AG04450 (cell line): ENCODE measurements at regions not wholly inside any gene's neighbourhood (a gene's known extent, or its start where the extent isn't known, plus 50 kb on each side); places are given as distances from the start of the nearest gene placed in this dataset.

Source experiments
- CTCF ChIA-PET: fragments of 300-600, 350-600 bp; formaldehyde crosslinking; extraction: SDS; loops from one replicate; lab custom pipeline; 2022; ENCODE audit warnings: antibody characterized with exemption, inconsistent platforms; lab: Charles Lee
- POLR2A ChIA-PET: fragments of 350-600 bp; formaldehyde crosslinking; extraction: SDS; loops from one replicate; lab custom pipeline; 2021; ENCODE audit warnings: antibody characterized with exemption, inconsistent platforms; lab: Yijun Ruan, JAX
- DNase-seq: peaks from one replicate; pipeline ENCODE4 v3.0.0-alpha.2; 2011; ENCODE audit warnings: low read depth, low spot score
- H3K27ac ChIP-seq: one replicate; pipeline ENCODE4 v1.5.1; 2012; ENCODE audit warnings: low read depth, low read length, control low read depth
- H3K27me3 ChIP-seq: one replicate; pipeline ENCODE4 v1.6.0; 2012; ENCODE audit warnings: low read length; ENCODE audit not compliant: control insufficient read depth, insufficient read depth
- H3K4me3 ChIP-seq: 2 replicates; pipeline ENCODE4 v1.5.1; 2011; ENCODE audit warnings: mild to moderate bottlenecking, low read depth, low read length, control low read depth
- H3K9me3 ChIP-seq: 2 replicates; pipeline ENCODE4 v1.5.1; 2012; ENCODE audit warnings: low read length; ENCODE audit not compliant: control insufficient read depth, insufficient read depth
- TF ChIP-seq, protein P1 (sequence below): IDR thresholded peaks from 2 replicates; pipeline ENCODE4 v1.5.1; 2011; ENCODE audit warnings: low read depth, low read length, control low read depth, inconsistent platforms

DNA sequence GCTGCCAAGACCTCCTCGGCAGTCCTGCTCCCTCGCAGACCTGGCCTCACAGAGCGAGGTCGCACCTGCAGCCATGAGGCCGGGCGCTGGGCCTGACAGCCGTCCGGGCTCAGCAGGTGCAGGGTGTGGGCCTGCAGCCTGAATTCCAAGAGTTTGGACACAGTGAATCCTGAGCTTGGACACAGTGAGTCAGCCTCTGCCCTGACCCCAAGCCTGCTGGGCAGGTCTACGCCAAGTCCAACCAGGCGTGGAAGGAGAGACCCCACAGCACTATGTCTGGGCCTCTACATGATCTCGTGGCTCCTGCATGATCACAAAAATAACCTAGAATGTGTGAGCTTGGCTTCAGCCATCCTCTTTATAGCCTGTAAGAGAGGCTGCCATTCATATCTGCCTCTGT is 121.0 kb downstream of the C16orf95 start:
- H3K27me3 ChIP-seq = peaks cover 8% of the 10 kb centered on the region
- no peaks in the 10 kb centered on the region; the same call in 1 of the 2 replicates for H3K9me3 ChIP-seq
- DNase-seq = no peak
- H3K27ac ChIP-seq = no peak overlapping the region
- POLR2A ChIA-PET = no interaction called here
- H3K4me3 ChIP-seq = no peak overlapping the region
- CTCF ChIA-PET = interaction anchor here (0.5 to 0.6 kb wide), 2 partner anchors 31 to 133 kb away, joined by 3 to 4 read pairs; no protein-coding TSS in a partner anchor
- TF ChIP-seq, protein P1, sequence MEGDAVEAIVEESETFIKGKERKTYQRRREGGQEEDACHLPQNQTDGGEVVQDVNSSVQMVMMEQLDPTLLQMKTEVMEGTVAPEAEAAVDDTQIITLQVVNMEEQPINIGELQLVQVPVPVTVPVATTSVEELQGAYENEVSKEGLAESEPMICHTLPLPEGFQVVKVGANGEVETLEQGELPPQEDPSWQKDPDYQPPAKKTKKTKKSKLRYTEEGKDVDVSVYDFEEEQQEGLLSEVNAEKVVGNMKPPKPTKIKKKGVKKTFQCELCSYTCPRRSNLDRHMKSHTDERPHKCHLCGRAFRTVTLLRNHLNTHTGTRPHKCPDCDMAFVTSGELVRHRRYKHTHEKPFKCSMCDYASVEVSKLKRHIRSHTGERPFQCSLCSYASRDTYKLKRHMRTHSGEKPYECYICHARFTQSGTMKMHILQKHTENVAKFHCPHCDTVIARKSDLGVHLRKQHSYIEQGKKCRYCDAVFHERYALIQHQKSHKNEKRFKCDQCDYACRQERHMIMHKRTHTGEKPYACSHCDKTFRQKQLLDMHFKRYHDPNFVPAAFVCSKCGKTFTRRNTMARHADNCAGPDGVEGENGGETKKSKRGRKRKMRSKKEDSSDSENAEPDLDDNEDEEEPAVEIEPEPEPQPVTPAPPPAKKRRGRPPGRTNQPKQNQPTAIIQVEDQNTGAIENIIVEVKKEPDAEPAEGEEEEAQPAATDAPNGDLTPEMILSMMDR = no peak

DNA sequence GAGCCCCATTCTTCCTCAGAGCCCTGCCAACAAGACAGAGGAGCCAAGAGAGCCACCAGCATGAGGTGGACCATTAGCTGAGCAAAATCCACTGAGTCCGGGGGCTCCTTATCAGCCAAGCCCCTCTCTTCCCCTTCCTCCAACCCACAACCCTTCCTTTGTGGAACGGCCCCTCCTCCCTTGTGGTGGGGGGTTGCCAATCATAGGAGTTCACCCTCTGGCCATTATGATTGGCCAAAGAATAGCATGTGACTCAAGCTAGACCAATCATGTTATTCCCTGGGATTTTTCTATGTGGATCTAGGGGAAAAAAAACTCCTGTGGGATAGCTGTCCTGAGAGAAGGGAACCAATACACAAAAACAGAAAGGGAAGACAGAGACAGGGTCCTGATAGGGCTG is 120.5 kb downstream of the C16orf95 start:
- Histone ChIP-seq H3K27ac (no peak overlapping the region), H3K9me3 (no peaks in the 10 kb centered on the region; the same call in 1 of the 2 replicates), H3K27me3 (peaks cover 6% of the 10 kb centered on the region), H3K4me3 (no peak overlapping the region)
- TF ChIP-seq, protein P1 = no peak
- no peak for DNase-seq
- CTCF ChIA-PET = interaction anchor here (0.5 to 0.6 kb wide), 2 partner anchors 31 to 134 kb away, joined by 3 to 4 read pairs; no protein-coding TSS in a partner anchor
- POLR2A ChIA-PET = no interaction called here

DNA sequence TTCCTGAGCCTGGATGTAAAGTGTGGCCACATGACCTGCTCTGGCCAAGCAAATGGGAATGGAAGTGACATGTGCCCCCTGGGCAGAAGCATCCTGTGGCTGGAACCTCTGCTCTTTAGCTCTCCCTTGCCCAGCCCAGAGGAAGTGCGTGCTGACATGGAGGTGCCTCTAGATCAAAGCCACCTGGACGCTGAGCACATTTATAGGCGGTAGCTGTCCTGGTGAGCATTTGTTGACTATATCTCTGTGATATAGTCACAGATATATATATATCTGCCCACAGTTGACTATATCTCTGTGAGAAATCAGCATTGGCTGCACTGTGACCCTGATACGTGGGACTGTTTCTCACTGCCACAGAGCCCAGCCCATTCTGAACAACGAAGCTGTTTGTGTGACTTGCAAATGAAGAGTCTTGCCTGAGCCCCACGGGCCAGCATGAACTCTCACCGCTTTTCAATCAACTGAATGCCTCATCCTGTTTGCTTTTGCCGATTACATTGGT is 118.8 kb downstream of the C16orf95 start:
- CTCF ChIA-PET = interaction anchor here (1.1 kb wide), 1 partner anchor 9 kb away, joined by 3 read pairs; no protein-coding TSS in a partner anchor
- TF ChIP-seq, protein P1 = no peak
- peak; percentile 26 for DNase-seq
- POLR2A ChIA-PET = interaction anchor here (1.3 kb wide), 1 partner anchor 29 kb away, joined by 3 read pairs; no protein-coding TSS in a partner anchor
- H3K9me3 ChIP-seq = no peaks in the 10 kb centered on the region
- peaks cover 6% of the 10 kb centered on the region for H3K27me3 ChIP-seq
- no peak overlapping the region for H3K4me3 ChIP-seq
- H3K27ac ChIP-seq = peak overlapping the region; percentile 52

DNA sequence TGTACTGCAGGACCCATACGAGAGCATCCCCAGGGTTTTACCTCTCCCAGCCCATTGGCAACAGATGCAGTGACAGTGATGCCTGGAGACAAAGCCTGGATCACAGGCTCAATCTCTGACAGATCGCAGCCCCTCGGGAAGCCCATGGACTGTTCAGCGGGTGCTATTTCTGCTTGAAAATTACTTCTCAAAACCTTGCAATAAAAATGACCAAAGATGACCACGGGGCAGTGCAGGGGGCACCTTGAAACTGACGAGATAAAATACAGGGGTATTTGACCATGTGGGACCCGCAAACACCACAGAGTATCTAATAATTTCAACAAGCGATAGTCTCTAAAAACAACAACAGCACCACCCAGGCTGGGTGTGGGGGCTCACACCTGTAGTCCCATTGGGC is 118.3 kb downstream of the C16orf95 start:
- CTCF ChIA-PET = interaction anchor here (1.1 kb wide), 1 partner anchor 9 kb away, joined by 3 read pairs; no protein-coding TSS in a partner anchor
- Histone ChIP-seq H3K27me3 (peaks cover 6% of the 10 kb centered on the region), H3K4me3 (no peak overlapping the region), H3K9me3 (no peaks in the 10 kb centered on the region), H3K27ac (peak overlapping the region; percentile 52)
- DNase-seq = no peak
- TF ChIP-seq, protein P1 = no peak
- POLR2A ChIA-PET = interaction anchor here (1.3 kb wide), 1 partner anchor 29 kb away, joined by 3 read pairs; no protein-coding TSS in a partner anchor

DNA sequence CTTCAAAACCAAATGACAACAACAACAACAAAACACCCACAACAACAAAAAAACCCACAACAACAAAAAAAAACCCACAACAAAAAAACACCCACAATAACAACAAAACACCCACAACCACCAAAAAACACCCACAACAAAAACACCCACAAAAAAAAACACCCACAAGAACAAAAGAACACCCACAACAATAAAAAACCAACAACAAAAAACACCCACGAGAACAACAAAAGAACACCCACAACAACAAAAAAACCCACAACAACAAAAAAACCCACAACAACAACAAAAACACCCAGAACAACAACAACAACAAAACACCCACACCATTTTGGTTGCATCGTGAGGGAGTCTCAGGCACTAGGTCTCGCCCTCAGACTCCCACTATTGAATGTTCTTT is 117.8 kb downstream of the C16orf95 start:
- no peak for DNase-seq
- POLR2A ChIA-PET = no interaction called here
- no peaks in the 10 kb centered on the region for H3K9me3 ChIP-seq
- TF ChIP-seq, protein P1 = no peak
- CTCF ChIA-PET = no interaction called here
- peaks cover 6% of the 10 kb centered on the region for H3K27me3 ChIP-seq
- H3K4me3 ChIP-seq = no peak overlapping the region
- H3K27ac ChIP-seq = no peak overlapping the region
